ENCODE measurements at regions not wholly inside any gene's neighbourhood (a gene's known extent, or its start where the extent isn't known, plus 50 kb on each side); places are given as distances from the start of the nearest gene placed in this dataset.

DNA sequence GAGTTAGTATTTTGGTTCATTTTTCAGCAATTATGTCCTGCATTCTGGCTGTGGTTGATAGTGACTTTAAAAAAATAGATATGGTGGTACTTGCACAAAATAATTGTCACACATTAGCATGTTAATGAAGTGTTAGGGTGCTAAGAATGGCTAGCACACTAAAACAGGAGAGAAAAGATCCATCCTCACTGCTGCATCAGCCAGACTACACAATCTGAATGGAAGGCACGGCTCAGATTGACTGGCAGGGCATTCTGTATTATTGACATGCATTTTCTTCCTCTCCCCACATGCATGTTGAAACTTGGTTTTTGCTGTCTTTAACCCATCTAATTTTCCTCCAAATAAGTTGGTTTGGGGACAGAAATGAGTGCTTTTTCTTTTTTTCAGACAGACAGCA lies 306.3 kb downstream of the PRL start:
- DNase-seq (ENCODE audit: low read depth), result no peak

GRCh38 chr6:21992178-21992967 lies 304.5 kb downstream of the PRL start:
- peak; percentile 44 for DNase-seq (ENCODE audit: low read depth)

DNA sequence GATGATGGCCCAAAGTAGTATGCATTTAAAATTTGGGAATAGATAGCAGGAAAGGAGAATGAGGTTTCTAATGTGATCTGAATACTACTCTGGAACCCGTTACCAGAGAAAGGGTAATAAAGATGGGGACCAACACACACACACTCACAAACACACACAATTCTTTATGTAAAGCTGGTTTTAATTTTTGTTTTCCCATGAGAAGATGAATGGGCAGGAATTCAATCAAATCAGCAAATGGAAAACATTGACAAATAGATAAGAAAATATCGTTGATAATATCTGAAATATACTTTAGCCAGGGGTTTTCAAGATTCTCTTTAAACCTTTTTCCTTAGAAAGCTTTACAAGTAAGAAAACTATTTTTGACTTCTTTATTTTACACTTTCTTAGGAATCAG lies 303.0 kb downstream of the PRL start:
- DNase-seq (ENCODE audit: low read depth), result no peak

DNA sequence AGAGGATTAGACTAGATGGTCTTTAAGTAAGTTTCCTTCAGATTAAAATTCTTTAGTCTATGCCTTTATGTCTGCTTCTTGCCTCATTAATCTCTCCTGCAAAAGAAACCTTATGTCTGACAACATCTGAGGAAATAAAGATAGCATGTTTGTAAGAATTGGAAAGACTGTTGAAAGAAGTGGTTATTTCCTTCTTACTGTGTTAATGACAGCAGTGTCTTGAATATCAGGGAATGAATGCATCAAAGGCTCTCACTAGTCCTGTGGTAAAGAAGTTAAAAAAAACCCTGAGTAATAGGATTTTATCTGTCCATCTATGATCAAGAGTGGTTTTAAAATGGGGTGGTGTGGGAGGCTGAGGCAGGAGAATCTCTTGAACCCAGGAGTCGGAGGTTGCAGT lies 302.0 kb downstream of the PRL start:
- DNase-seq (ENCODE audit: low read depth), result no peak

- no peak for DNase-seq (ENCODE audit: low read depth)
These were observed 301.5 kb downstream of the PRL start for GRCh38 chr6:21995318-21995717.

DNA sequence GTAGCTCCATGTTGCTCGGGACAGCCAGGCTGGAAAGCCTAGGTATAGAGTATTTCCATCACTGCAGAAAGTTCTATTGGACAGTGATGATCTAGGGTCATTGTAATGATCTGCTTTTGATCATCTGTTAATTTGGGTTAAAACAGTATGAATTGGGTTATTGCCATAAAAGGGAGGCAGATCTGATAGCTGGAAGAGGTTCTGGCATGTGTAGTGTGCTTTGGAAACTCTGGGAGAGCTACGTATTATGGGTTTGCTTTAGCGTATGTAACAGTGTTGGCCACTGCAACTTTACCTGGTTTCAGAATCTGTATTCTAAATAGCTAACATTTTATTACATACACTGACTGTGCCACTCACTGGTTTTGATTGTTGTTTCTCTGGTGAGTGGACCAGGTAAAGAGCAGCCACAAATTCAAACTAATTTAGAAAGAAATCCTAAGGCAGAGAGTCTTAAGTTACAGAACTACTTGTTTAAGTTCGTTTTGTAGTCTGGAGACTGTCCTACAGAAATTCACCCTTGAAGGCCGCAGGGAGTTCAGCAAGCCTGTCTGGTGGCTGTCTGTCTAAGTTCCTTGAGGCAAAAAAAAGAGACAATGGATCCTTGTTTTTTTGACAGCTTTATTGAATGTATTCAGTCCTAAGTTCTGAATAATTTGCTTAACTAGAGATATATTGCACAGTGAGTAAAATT lies 300.3 kb downstream of the PRL start:
- DNase-seq (ENCODE audit: low read depth), result no peak

GRCh38 chr6:21997119-21998037 lies 299.5 kb downstream of the PRL start:
- DNase-seq (ENCODE audit: low read depth), result no peak

- no peak for DNase-seq (ENCODE audit: low read depth)
These were observed 298.3 kb downstream of the PRL start for GRCh38 chr6:21998582-21998981.

- peak; percentile 66 for DNase-seq (ENCODE audit: low read depth)
These were observed 297.8 kb downstream of the PRL start for GRCh38 chr6:21999012-21999528.

DNA sequence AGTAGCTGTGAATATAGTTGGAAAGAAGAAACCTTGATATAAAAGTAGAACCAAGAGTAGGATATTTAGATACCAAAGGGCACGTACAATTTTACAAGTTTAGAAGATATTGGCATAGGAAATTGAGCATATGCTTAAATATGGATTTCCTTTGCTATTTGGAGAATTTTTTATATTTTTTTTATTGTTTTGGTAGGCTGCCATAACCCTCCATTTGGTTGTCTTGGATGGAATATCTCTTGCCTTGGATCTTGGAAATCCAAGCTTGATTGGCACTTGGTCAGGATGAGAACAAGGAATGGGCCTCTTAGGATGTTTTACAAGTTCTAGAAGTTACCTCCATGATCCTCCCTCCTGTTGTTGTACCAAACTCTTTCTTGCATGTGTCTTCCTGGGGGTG lies 297.1 kb downstream of the PRL start:
- no peak for DNase-seq (ENCODE audit: low read depth)

GRCh38 chr6:22001396-22002027 lies 295.3 kb downstream of the PRL start:
- DNase-seq (ENCODE audit: low read depth), result no peak

DNA sequence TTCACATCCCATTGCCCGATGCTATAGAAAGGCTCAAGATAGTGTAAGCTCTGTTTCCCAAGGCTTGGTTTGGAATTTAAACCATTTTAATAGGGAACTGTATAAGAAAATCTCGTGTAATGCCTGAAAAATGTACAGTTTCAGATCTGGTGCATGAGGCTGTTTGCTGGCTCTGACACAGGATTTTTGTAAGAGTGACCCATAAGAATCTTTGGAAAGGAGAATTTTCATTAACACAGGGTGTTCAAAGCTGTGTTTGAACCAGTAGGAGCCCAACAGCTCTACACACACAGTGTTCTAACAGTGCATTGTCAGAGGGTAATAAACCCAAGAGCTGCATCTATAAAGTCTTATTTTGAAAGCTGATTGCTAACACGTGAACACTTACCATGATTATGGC lies 293.5 kb downstream of the PRL start:
- no peak for DNase-seq (ENCODE audit: low read depth)

DNA sequence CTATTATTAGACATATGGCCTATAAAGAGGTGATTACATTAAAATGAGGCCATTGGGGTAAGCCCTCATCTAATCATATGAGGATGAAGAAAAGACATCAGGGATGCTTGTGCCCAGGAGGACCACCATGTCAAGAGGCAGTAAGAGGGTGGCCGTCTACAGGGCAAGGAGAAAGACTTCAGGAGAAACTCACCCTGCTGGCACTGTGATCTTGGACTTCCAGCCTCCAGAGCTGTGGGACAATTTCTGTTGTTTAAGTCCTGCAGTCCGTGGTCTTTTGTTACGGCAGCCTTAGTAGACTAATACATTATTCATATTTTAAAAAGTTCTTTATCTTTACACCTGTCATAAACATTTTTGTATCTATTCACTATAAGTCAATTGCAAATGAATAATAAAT lies 290.0 kb downstream of the PRL start:
- no peak for DNase-seq (ENCODE audit: low read depth)

GRCh38 chr6:22007469-22007868 lies 289.4 kb downstream of the PRL start:
- DNase-seq (ENCODE audit: low read depth), result no peak

- no peak for DNase-seq (ENCODE audit: low read depth)
These were observed 288.5 kb downstream of the PRL start for GRCh38 chr6:22008248-22008836.

GRCh38 chr6:22010102-22010501 lies 286.7 kb downstream of the PRL start:
- DNase-seq (ENCODE audit: low read depth), result no peak

GRCh38 chr6:22015216-22015615 lies 281.6 kb downstream of the PRL start:
- no peak for DNase-seq (ENCODE audit: low read depth)

GRCh38 chr6:22015944-22016343 lies 280.9 kb downstream of the PRL start:
- no peak for DNase-seq (ENCODE audit: low read depth)

- DNase-seq (ENCODE audit: low read depth), result no peak
These were observed 279.6 kb downstream of the PRL start for GRCh38 chr6:22017272-22017671.

DNA sequence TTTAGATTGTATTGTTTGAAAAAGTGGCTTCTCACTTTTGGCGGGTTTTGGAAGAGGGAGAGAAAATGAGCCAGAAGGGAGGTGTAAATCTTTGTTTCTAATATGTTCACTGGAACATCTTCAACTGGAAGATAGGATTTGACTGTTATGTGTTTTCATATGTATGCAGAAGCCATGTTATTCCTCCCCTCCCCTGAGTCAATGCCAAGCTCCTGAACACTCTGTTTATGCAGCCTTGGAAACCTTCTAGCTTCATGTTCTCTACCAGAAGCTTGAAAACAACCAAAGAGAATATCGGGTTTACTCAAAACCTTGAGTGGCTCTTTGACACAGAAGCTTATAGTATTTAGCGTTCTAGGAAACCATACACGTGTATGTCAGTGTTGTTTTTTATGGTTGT lies 279.1 kb downstream of the PRL start:
- no peak for DNase-seq (ENCODE audit: low read depth)

GRCh38 chr6:22019857-22020256 lies 277.0 kb downstream of the PRL start:
- no peak for DNase-seq (ENCODE audit: low read depth)

All from HT1080 (cell line).